ENCODE measurements at regions not wholly inside any gene's neighbourhood (a gene's known extent, or its start where the extent isn't known, plus 50 kb on each side); places are given as distances from the start of the nearest gene placed in this dataset.
"Not testable (repeated sequence)": the region's sequence is repeated elsewhere in the genome, so short reads cannot be mapped to it uniquely, and the experiment has no call there.

GRCh38 chrX:1700757-1701156 is 85.9 kb downstream of the ASMT start:
- no peak for TF ChIP-seq CTCF (conservative IDR thresholded peaks at IDR 0.05)
- no peak overlapping the region for H3K27ac ChIP-seq

GRCh38 chrX:1701396-1701901 is 86.6 kb downstream of the ASMT start:
- H3K27ac ChIP-seq = not testable (repeated sequence)

GRCh38 chrX:1702142-1702541 is 87.3 kb downstream of the ASMT start:
- H3K27ac ChIP-seq = not testable (repeated sequence)

- not testable (repeated sequence) for H3K27ac ChIP-seq
Observed at GRCh38 chrX:1702557-1702956, 87.7 kb downstream of the ASMT start.

GRCh38 chrX:1709277-1709676 is 94.4 kb downstream of the ASMT start:
- H3K27ac ChIP-seq = not testable (repeated sequence)

GRCh38 chrX:1713296-1713695 is 98.4 kb downstream of the ASMT start:
- H3K27ac ChIP-seq = no peak overlapping the region
- no peak for TF ChIP-seq CTCF (conservative IDR thresholded peaks at IDR 0.05)

GRCh38 chrX:1717373-1717772 is 102.5 kb downstream of the ASMT start:
- no peak overlapping the region for H3K27ac ChIP-seq
- no peak for TF ChIP-seq CTCF (conservative IDR thresholded peaks at IDR 0.05)

- TF ChIP-seq CTCF (conservative IDR thresholded peaks at IDR 0.05) = no peak
- H3K27ac ChIP-seq = no peak overlapping the region
Observed at GRCh38 chrX:1719270-1719669, 104.4 kb downstream of the ASMT start.

GRCh38 chrX:1720836-1721235 is 106.0 kb downstream of the ASMT start:
- no peak for TF ChIP-seq CTCF (conservative IDR thresholded peaks at IDR 0.05)

GRCh38 chrX:1725472-1725871 is 110.6 kb downstream of the ASMT start:
- H3K27ac ChIP-seq = no peak overlapping the region
- no peak for TF ChIP-seq CTCF (conservative IDR thresholded peaks at IDR 0.05)

More at GRCh38 chrX:1720836-1721235, 106.0 kb downstream of the ASMT start:
- H3K27ac ChIP-seq = no peak overlapping the region
